Epithelial cell of prostate (primary cell): ENCODE measurements at regions not wholly inside any gene's neighbourhood (a gene's known extent, or its start where the extent isn't known, plus 50 kb on each side); places are given as distances from the start of the nearest gene placed in this dataset.
"Not testable (repeated sequence)": the region's sequence is repeated elsewhere in the genome, so short reads cannot be mapped to it uniquely, and the experiment has no call there.

Experiments
- DNase-seq: peaks from one replicate; pipeline ENCODE4 v3.0.0-alpha.2; 2011; ENCODE audit warnings: low read depth, low spot score
- H3K27ac ChIP-seq: fragments of 450-650 bp; 2 replicates; pipeline ENCODE4 v1.5.1; 2017; ENCODE audit warnings: mild to moderate bottlenecking

- no peak for DNase-seq
- H3K27ac ChIP-seq, result no peak overlapping the region
Observed at GRCh38 chrX:110509755-110510532, 151.3 kb downstream of the RTL9 start.

DNA sequence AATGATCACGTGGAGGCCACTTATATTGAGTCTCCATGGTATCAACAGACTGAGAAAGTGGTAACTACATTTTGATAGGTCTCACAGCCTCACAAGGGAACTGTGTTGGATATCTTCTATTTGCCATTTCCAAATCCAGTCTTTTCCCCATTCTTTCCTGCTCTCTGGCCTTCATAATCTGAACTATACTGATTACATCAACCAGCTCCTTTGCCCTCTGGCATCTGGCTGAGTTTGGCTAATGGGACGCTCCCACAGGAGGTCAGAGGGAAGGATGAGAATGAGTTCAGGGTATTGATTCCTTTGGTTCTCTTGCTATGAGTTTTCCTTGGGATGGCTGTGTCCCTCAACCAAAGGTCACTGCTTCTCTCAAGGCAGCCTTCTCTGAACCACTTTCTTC is 152.6 kb downstream of the RTL9 start:
- DNase-seq, result no peak
- H3K27ac ChIP-seq, result no peak overlapping the region

GRCh38 chrX:110512341-110512740 is 153.7 kb downstream of the RTL9 start:
- DNase-seq, result no peak
- H3K27ac ChIP-seq, result no peak overlapping the region

GRCh38 chrX:110514509-110514908 is 155.9 kb downstream of the RTL9 start:
- DNase-seq, result no peak
- H3K27ac ChIP-seq, result no peak overlapping the region

- no peak overlapping the region for H3K27ac ChIP-seq
- no peak for DNase-seq
Observed at GRCh38 chrX:110519501-110519900, 160.9 kb downstream of the RTL9 start.

DNA sequence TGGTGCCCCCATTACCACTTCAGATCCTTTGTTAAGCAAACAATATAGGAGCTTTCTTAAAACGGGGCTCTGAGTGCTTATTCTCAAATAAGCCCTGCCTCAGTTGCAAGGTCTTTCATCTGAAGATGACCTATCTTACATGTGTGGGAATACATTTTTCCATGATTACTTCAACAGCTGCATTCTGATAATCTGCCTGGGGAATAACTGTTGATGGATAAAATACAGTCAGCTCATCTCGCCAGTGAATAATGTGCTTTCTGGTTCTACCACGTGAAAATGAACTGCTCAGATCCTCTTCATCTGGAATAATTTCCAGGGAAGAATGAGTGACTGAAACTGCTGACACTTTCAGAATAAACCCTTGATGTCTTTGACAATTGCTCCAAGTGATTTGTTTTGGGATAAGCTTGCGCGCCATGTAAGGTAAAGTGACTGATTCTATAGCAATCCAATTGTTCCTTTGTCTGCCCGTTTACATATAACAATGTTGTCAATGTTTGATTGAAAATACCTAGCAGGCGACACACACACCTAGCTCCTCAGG is 161.3 kb downstream of the RTL9 start:
- H3K27ac ChIP-seq, result no peak overlapping the region
- DNase-seq, result no peak

GRCh38 chrX:110520652-110521051 is 162.0 kb downstream of the RTL9 start:
- not testable (repeated sequence) for DNase-seq, H3K27ac ChIP-seq

- no peak overlapping the region for H3K27ac ChIP-seq
- DNase-seq, result no peak
Observed at GRCh38 chrX:110531873-110532580, 173.4 kb downstream of the RTL9 start.

GRCh38 chrX:110532581-110532931 is 173.9 kb downstream of the RTL9 start:
- no peak overlapping the region for H3K27ac ChIP-seq
- DNase-seq, result no peak

DNA sequence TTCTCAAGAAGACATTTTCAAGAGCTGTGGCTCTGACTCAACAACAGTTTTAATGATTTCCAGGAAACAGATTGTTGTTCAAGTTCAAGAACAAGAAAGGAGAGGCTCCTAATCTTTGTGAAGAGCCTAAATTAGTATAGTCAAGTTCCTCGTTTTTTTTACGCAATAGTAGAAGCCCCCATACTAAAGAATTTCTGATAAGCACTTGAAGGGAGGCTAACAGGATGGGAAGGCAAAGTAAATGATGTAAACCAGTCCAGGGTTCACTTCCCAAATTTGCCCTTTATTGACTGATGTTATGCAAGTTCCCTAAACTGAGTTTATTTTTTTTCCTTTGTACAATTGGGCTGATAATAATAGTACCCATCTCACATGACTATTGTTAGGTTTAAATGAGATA is 178.2 kb downstream of the RTL9 start:
- no peak for DNase-seq
- H3K27ac ChIP-seq, result no peak overlapping the region

DNA sequence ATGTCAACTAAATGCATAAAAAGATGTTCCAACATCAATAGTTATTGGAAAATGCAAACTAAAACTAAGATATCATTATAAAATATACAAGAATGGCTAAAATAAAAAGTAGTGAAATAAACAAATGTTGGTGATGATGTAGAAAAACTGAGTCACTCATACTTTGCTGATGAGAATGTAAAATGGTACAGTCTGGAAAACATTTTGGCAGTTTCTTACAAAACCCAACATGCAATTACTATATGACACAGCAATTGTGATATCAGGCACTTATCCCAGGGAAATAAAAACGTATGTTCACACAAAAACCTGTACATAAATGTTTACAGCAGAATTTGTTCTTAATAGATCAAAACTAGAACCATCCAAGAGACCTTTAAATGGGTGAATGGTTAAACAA is 182.6 kb downstream of the RTL9 start:
- DNase-seq, result no peak
- H3K27ac ChIP-seq, result no peak overlapping the region

- not testable (repeated sequence) for DNase-seq, H3K27ac ChIP-seq
Observed at GRCh38 chrX:110550854-110551253, 192.2 kb downstream of the RTL9 start.

- H3K27ac ChIP-seq, result no peak overlapping the region
- DNase-seq, result no peak
Observed at GRCh38 chrX:110557864-110558263, 199.2 kb downstream of the RTL9 start.

DNA sequence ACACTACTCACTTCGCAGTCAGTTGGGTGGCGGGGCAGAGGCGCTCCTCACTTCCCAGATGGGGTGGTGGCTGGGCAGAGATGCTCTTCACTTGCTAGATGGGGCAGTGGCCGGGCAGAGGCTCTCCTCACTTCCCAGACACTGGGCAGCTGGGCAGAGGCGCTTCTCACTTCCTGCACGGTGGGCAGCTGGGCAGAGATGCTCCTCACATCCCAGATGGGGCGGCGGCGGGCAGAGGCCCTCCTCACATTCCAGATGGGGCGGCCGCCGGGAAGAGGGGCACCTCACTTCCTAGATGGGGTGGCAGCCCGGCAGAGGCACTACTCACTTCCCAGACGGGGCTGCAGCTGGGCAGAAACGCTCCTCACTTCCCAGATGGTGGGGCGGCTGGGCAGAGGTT is 199.8 kb downstream of the RTL9 start:
- DNase-seq, result no peak
- H3K27ac ChIP-seq, result no peak overlapping the region

- no peak for DNase-seq
- no peak overlapping the region for H3K27ac ChIP-seq
Observed at GRCh38 chrX:110561034-110561433, 202.4 kb downstream of the RTL9 start.

GRCh38 chrX:110563282-110563681 is 204.6 kb downstream of the RTL9 start:
- DNase-seq, result no peak
- no peak overlapping the region for H3K27ac ChIP-seq

DNA sequence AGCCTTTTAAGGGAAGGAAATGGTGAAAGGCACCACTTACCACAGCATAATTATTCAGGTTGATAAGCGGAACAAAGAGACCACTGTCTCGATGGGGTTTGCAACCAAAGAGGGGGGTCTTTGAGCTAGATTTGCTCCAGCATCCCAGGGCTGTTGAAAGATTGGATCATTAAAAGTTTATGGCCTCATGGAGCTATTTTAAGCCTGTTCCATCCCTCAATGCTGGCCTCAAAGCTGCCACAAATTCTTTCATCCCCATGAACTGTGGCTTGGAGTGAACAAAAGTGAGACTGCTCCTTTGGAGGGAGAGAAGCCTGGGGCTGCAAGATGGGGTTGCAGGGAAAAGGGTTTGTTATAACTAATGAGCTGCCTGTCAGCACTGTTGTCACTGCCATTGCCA is 209.8 kb downstream of the RTL9 start:
- H3K27ac ChIP-seq, result no peak overlapping the region
- DNase-seq, result no peak

GRCh38 chrX:110569506-110569905 is 210.9 kb downstream of the RTL9 start:
- DNase-seq, result no peak
- H3K27ac ChIP-seq, result no peak overlapping the region

DNA sequence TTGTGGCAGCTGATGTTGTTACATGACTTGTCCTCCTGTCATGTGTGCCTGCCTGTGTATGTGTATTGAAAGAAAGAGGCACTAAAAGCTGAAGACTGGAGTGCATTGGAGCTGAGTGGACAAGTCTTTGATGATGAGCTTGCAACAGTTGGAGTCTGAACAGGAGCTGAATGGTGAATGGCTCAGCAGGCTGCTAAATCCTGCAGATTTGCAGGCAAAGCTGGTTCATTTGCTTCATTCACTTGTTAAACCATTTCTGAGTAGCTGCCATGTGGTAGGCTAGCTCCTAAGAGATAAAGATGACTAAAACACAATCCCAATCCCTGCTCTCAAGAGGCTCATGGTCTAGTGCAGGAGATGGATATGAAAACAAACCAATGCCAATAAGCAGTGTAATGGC is 217.3 kb downstream of the CHRDL1 start:
- no peak overlapping the region for H3K27ac ChIP-seq
- DNase-seq, result no peak

DNA sequence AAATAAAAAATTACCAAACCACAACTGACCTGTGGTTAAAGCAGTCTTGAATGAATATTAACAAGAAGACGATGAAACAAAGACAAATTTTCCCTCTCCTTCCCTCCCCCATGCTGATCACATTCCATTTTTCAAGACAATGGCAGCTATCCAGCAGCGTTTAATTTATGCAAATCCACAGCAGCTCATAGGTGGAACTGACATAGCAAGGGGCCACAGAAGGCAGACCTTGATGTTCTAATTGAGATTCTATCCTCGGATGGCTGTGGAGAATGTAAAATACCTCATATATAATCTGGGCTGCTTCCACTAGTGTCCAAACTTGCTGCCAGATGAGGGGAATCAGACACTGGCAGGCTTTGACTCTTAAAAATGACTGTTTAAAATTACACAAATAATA is 211.5 kb downstream of the CHRDL1 start:
- H3K27ac ChIP-seq, result no peak overlapping the region
- no peak for DNase-seq

DNA sequence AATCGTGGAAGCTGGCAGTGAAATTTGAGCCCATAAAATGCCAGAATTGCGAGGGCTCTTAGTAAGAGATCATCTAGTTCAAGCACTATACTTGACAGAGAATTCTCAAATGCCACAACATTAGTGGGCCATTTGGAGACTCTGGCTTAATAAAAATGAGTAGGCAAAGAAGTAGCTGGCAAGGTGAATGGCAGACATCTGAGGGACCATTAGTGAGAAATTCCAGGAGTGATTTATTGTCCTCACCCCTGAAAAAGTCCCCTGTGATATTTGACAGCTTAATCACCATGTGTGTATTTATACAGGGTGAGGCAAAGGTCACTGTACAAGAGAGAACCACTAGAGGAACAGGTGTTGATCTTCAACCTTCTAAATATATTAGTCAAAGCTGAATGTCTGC is 207.5 kb downstream of the CHRDL1 start:
- H3K27ac ChIP-seq, result no peak overlapping the region
- DNase-seq, result no peak

GRCh38 chrX:110588853-110589252 is 206.8 kb downstream of the CHRDL1 start:
- DNase-seq, result no peak
- H3K27ac ChIP-seq, result no peak overlapping the region
